ENCODE measurements at regions not wholly inside any gene's neighbourhood (a gene's known extent, or its start where the extent isn't known, plus 50 kb on each side); places are given as distances from the start of the nearest gene placed in this dataset.
"Not testable (repeated sequence)": the region's sequence is repeated elsewhere in the genome, so short reads cannot be mapped to it uniquely, and the experiment has no call there.

GRCh38 chr6:5896476-5897200 is 110.1 kb downstream of the NRN1 start:
- DNase-seq: no peak

GRCh38 chr6:5894357-5894756 is 112.4 kb downstream of the NRN1 start:
- no peak for DNase-seq

- no peak for DNase-seq
Observed at GRCh38 chr6:5893295-5893694, 113.4 kb downstream of the NRN1 start.

- no peak for DNase-seq
Observed at GRCh38 chr6:5892669-5893068, 114.1 kb downstream of the NRN1 start.

GRCh38 chr6:5878792-5879191 is 127.9 kb downstream of the NRN1 start:
- no peak for DNase-seq

GRCh38 chr6:5876076-5876475 is 130.6 kb downstream of the NRN1 start:
- no peak for DNase-seq

GRCh38 chr6:5873976-5874375 is 132.7 kb downstream of the NRN1 start:
- DNase-seq: not testable (repeated sequence)

- no peak for DNase-seq
Observed at GRCh38 chr6:5871296-5871695, 135.4 kb downstream of the NRN1 start.

- DNase-seq: peak in 1 of 2 donors; percentile 13
Observed at GRCh38 chr6:5869676-5870075, 137.0 kb downstream of the NRN1 start.

- DNase-seq: peak in 1 of 2 donors; percentile 15
Observed at GRCh38 chr6:5869261-5869660, 137.5 kb downstream of the NRN1 start.

GRCh38 chr6:5866547-5867051 is 140.1 kb downstream of the NRN1 start:
- DNase-seq: peak in 1 of 2 donors; percentile 50

- DNase-seq: peak in 1 of 2 donors; percentile 18
Observed at GRCh38 chr6:5865506-5866031, 141.2 kb downstream of the NRN1 start.

- DNase-seq: no peak
Observed at GRCh38 chr6:5860849-5861248, 145.9 kb downstream of the NRN1 start.

GRCh38 chr6:5855787-5856470 is 150.8 kb downstream of the NRN1 start:
- DNase-seq: no peak

- no peak for DNase-seq
Observed at GRCh38 chr6:5854899-5855298, 151.8 kb downstream of the NRN1 start.

- DNase-seq: peak; percentile 79 to 83
Observed at GRCh38 chr6:5851261-5851757, 155.4 kb downstream of the NRN1 start.

GRCh38 chr6:5850848-5851255 is 155.9 kb downstream of the NRN1 start:
- DNase-seq: no peak

GRCh38 chr6:5846889-5847288 is 159.8 kb downstream of the NRN1 start:
- no peak for DNase-seq

GRCh38 chr6:5846335-5846734 is 160.4 kb downstream of the NRN1 start:
- no peak for DNase-seq

- no peak for DNase-seq
Observed at GRCh38 chr6:5843078-5843477, 163.6 kb downstream of the NRN1 start.

- DNase-seq: no peak
Observed at GRCh38 chr6:5840734-5841390, 165.9 kb downstream of the NRN1 start.

GRCh38 chr6:5838656-5839396 is 167.9 kb downstream of the NRN1 start:
- no peak for DNase-seq

GRCh38 chr6:5837323-5837722 is 169.4 kb downstream of the NRN1 start:
- no peak for DNase-seq
